ENCODE measurements at regions not wholly inside any gene's neighbourhood (a gene's known extent, or its start where the extent isn't known, plus 50 kb on each side); places are given as distances from the start of the nearest gene placed in this dataset.

DNA sequence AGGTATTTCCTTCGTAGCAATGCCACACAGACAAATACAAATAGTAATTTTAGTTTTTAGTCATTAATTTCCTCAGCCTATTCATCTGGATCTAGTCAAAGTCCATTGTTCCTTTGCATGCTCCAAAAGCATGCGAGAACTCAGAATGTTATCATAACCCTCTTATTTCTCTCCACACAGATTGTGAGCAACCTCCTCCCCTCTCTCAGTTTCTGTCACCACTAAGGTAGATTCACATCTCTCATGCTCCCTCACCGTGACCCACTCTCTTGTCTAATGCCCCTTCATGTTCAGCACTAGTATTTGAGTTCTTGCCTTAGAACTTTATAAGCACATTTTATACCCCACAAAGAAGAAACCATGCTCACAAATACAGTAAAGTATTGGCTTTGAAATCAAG, 582.4 kb downstream of the PLA2G4A start:
- H3K9me3 ChIP-seq (ENCODE audit: severe bottlenecking) = no peaks in the 10 kb centered on the region
- DNase-seq (ENCODE audit: low spot score) (no peak), ATAC-seq (ENCODE audit: low read depth) (no peak)
- H3K4me1 ChIP-seq (ENCODE audit: insufficient read depth, poor library complexity, severe bottlenecking) = no peaks in the 10 kb centered on the region
- H3K4me3 ChIP-seq (ENCODE audit: severe bottlenecking) = no peak overlapping the region
- no peaks in the 10 kb centered on the region for H3K27me3 ChIP-seq (ENCODE audit: insufficient read depth, poor library complexity, severe bottlenecking)
- H3K27ac ChIP-seq (ENCODE audit: poor library complexity, severe bottlenecking) = no peak overlapping the region
- H3K36me3 ChIP-seq (ENCODE audit: low read depth) = no peaks in the 10 kb centered on the region
- TF ChIP-seq, protein P1, sequence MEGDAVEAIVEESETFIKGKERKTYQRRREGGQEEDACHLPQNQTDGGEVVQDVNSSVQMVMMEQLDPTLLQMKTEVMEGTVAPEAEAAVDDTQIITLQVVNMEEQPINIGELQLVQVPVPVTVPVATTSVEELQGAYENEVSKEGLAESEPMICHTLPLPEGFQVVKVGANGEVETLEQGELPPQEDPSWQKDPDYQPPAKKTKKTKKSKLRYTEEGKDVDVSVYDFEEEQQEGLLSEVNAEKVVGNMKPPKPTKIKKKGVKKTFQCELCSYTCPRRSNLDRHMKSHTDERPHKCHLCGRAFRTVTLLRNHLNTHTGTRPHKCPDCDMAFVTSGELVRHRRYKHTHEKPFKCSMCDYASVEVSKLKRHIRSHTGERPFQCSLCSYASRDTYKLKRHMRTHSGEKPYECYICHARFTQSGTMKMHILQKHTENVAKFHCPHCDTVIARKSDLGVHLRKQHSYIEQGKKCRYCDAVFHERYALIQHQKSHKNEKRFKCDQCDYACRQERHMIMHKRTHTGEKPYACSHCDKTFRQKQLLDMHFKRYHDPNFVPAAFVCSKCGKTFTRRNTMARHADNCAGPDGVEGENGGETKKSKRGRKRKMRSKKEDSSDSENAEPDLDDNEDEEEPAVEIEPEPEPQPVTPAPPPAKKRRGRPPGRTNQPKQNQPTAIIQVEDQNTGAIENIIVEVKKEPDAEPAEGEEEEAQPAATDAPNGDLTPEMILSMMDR (IDR thresholded peaks at IDR 0.05; ENCODE audit: poor library complexity, severe bottlenecking) = no peak

GRCh38 chr1:187413405-187414169, 584.8 kb downstream of the PLA2G4A start:
- Histone ChIP-seq H3K9me3 (ENCODE audit: severe bottlenecking) (no peaks in the 10 kb centered on the region), H3K27me3 (ENCODE audit: insufficient read depth, poor library complexity, severe bottlenecking) (no peaks in the 10 kb centered on the region), H3K4me3 (ENCODE audit: severe bottlenecking) (no peak overlapping the region), H3K36me3 (ENCODE audit: low read depth) (no peaks in the 10 kb centered on the region), H3K27ac (ENCODE audit: poor library complexity, severe bottlenecking) (no peak overlapping the region), H3K4me1 (ENCODE audit: insufficient read depth, poor library complexity, severe bottlenecking) (no peaks in the 10 kb centered on the region)
- no peak for DNase-seq (ENCODE audit: low spot score)
- peak; percentile 41; the same call in 1 of the 3 replicates for ATAC-seq (ENCODE audit: low read depth)
- TF ChIP-seq, protein P1 (IDR thresholded peaks at IDR 0.05; ENCODE audit: poor library complexity, severe bottlenecking) = peak; percentile 50

GRCh38 chr1:187415065-187415464, 586.3 kb downstream of the PLA2G4A start:
- ATAC-seq (ENCODE audit: low read depth) = no peak
- Histone ChIP-seq H3K27me3 (ENCODE audit: insufficient read depth, poor library complexity, severe bottlenecking) (no peaks in the 10 kb centered on the region), H3K4me3 (ENCODE audit: severe bottlenecking) (no peak overlapping the region), H3K4me1 (ENCODE audit: insufficient read depth, poor library complexity, severe bottlenecking) (no peaks in the 10 kb centered on the region), H3K9me3 (ENCODE audit: severe bottlenecking) (no peaks in the 10 kb centered on the region), H3K36me3 (ENCODE audit: low read depth) (no peaks in the 10 kb centered on the region), H3K27ac (ENCODE audit: poor library complexity, severe bottlenecking) (no peak overlapping the region)
- DNase-seq (ENCODE audit: low spot score) = no peak
- TF ChIP-seq, protein P1 (IDR thresholded peaks at IDR 0.05; ENCODE audit: poor library complexity, severe bottlenecking) = no peak

DNA sequence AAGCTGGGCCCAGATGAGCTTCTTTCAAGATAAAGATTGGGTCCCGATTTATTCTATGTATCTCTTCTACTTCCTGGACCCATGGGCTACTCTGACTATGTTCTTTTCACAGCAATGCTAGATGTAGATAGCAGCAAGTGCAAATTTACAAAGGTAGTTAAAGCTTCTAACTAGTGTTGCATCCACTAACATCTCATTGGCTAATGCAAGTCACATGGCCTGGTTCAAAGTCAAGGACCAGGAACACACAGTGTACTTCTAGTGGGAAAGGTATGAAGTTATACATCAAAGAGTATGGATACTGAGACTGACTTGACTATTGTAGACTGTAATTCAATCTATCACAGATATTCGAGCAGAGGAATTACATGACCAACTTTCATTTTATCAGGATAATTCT, 588.8 kb downstream of the PLA2G4A start:
- ATAC-seq (ENCODE audit: low read depth) (no peak), DNase-seq (ENCODE audit: low spot score) (no peak)
- TF ChIP-seq, protein P1 (IDR thresholded peaks at IDR 0.05; ENCODE audit: poor library complexity, severe bottlenecking) = no peak
- H3K27ac ChIP-seq (ENCODE audit: poor library complexity, severe bottlenecking) = no peak overlapping the region
- no peaks in the 10 kb centered on the region for H3K4me1 ChIP-seq (ENCODE audit: insufficient read depth, poor library complexity, severe bottlenecking)
- H3K9me3 ChIP-seq (ENCODE audit: severe bottlenecking) = no peaks in the 10 kb centered on the region
- no peaks in the 10 kb centered on the region for H3K36me3 ChIP-seq (ENCODE audit: low read depth)
- H3K4me3 ChIP-seq (ENCODE audit: severe bottlenecking) = no peak overlapping the region
- no peaks in the 10 kb centered on the region for H3K27me3 ChIP-seq (ENCODE audit: insufficient read depth, poor library complexity, severe bottlenecking)

- DNase-seq (ENCODE audit: low spot score) = no peak
- H3K9me3 ChIP-seq (ENCODE audit: severe bottlenecking) = no peaks in the 10 kb centered on the region
- TF ChIP-seq, protein P1 (IDR thresholded peaks at IDR 0.05; ENCODE audit: poor library complexity, severe bottlenecking) = no peak
- H3K4me3 ChIP-seq (ENCODE audit: severe bottlenecking) = no peak overlapping the region
- no peak overlapping the region for H3K27ac ChIP-seq (ENCODE audit: poor library complexity, severe bottlenecking)
- H3K4me1 ChIP-seq (ENCODE audit: insufficient read depth, poor library complexity, severe bottlenecking) = no peaks in the 10 kb centered on the region
- no peak for ATAC-seq (ENCODE audit: low read depth)
- no peaks in the 10 kb centered on the region for H3K27me3 ChIP-seq (ENCODE audit: insufficient read depth, poor library complexity, severe bottlenecking)
- H3K36me3 ChIP-seq (ENCODE audit: low read depth) = no peaks in the 10 kb centered on the region
Observed at GRCh38 chr1:187433598-187433997, 604.8 kb downstream of the PLA2G4A start.
